ENCODE measurements at regions not wholly inside any gene's neighbourhood (a gene's known extent, or its start where the extent isn't known, plus 50 kb on each side); places are given as distances from the start of the nearest gene placed in this dataset.

- H3K27me3 ChIP-seq = no peaks in the 10 kb centered on the region
- WGBS, 2 donors = 59 to 82% methylated on average over 3 of the region's 3 CpGs
- intact Hi-C loops (cut with DNase I) = no loop called here
- TF ChIP-seq EP300 (IDR thresholded peaks at IDR 0.05) = no peak
- no peak for TF ChIP-seq POLR2A (IDR thresholded peaks at IDR 0.05)
- no peak for TF ChIP-seq POLR2AphosphoS5 (IDR thresholded peaks at IDR 0.05)
- no peak for TF ChIP-seq CTCF (IDR thresholded peaks at IDR 0.05)
- no peak overlapping the region for H3K4me3 ChIP-seq
- H3K36me3 ChIP-seq = no peaks in the 10 kb centered on the region
- DNase-seq = no peak
- H3K9me3 ChIP-seq = no peaks in the 10 kb centered on the region
- no peaks in the 10 kb centered on the region for H3K4me1 ChIP-seq
- H3K27ac ChIP-seq = no peak overlapping the region
Observed at GRCh38 chr12:61070640-61071414, 1189.4 kb upstream of the USP15 start.

GRCh38 chr12:61072717-61073116 is 1187.5 kb upstream of the USP15 start:
- Histone ChIP-seq H3K4me3 (no peak overlapping the region), H3K27me3 (no peaks in the 10 kb centered on the region), H3K36me3 (no peaks in the 10 kb centered on the region), H3K27ac (no peak overlapping the region), H3K4me1 (no peaks in the 10 kb centered on the region), H3K9me3 (no peaks in the 10 kb centered on the region)
- no peak for DNase-seq
- TF ChIP-seq POLR2AphosphoS5 (IDR thresholded peaks at IDR 0.05) (no peak), CTCF (IDR thresholded peaks at IDR 0.05) (no peak), POLR2A (IDR thresholded peaks at IDR 0.05) (no peak), EP300 (IDR thresholded peaks at IDR 0.05) (no peak)
- intact Hi-C loops (cut with DNase I) = no loop called here

- Histone ChIP-seq H3K4me1 (no peaks in the 10 kb centered on the region), H3K36me3 (no peaks in the 10 kb centered on the region), H3K27me3 (no peaks in the 10 kb centered on the region), H3K27ac (no peak overlapping the region), H3K9me3 (no peaks in the 10 kb centered on the region), H3K4me3 (no peak overlapping the region)
- intact Hi-C loops (cut with DNase I) = no loop called here
- DNase-seq = no peak
- no peak for TF ChIP-seq POLR2AphosphoS5 (IDR thresholded peaks at IDR 0.05)
- TF ChIP-seq POLR2A (IDR thresholded peaks at IDR 0.05) = no peak
- no peak for TF ChIP-seq CTCF (IDR thresholded peaks at IDR 0.05)
- no peak for TF ChIP-seq EP300 (IDR thresholded peaks at IDR 0.05)
- WGBS, 2 donors = 68 to 75% methylated on average over 2 of the region's 2 CpGs
Observed at GRCh38 chr12:61095111-61095510, 1165.1 kb upstream of the USP15 start.

- no peaks in the 10 kb centered on the region for H3K36me3 ChIP-seq
- no peak overlapping the region for H3K27ac ChIP-seq
- no peak for TF ChIP-seq POLR2AphosphoS5 (IDR thresholded peaks at IDR 0.05)
- TF ChIP-seq CTCF (IDR thresholded peaks at IDR 0.05) = no peak
- no peak for TF ChIP-seq EP300 (IDR thresholded peaks at IDR 0.05)
- no peak for TF ChIP-seq POLR2A (IDR thresholded peaks at IDR 0.05)
- WGBS, 2 donors = 61 to 74% methylated on average over 7 of the region's 7 CpGs
- no peaks in the 10 kb centered on the region for H3K4me1 ChIP-seq
- DNase-seq = no peak
- intact Hi-C loops (cut with DNase I) = no loop called here
- no peak overlapping the region for H3K4me3 ChIP-seq
- H3K9me3 ChIP-seq = no peaks in the 10 kb centered on the region
- H3K27me3 ChIP-seq = no peaks in the 10 kb centered on the region
Observed at GRCh38 chr12:61098031-61098580, 1162.1 kb upstream of the USP15 start.

All from sigmoid colon (tissue), 6 donors.